Karpas-422 (cell line): ENCODE measurements at regions not wholly inside any gene's neighbourhood (a gene's known extent, or its start where the extent isn't known, plus 50 kb on each side); places are given as distances from the start of the nearest gene placed in this dataset.

Experiments
- DNase-seq: peaks from one replicate; pipeline ENCODE4 v3.0.0-alpha.2; 2015
- H2AFZ ChIP-seq: fragments of 200-600 bp; sonication (generic); 2 replicates; pipeline ENCODE4 v1.6.1; 2014; ENCODE audit warnings: antibody characterized with exemption, low read length, mixed read lengths
- H3K27ac ChIP-seq: fragments of 200-600 bp; sonication (generic); 2 replicates; pipeline ENCODE4 v1.5.1; 2014; ENCODE audit warnings: mild to moderate bottlenecking, low read length, moderate library complexity
- H3K27me3 ChIP-seq: fragments of 200-600 bp; sonication (generic); 2 replicates; pipeline ENCODE4 v1.6.1; 2014; ENCODE audit warnings: low read length, mixed read lengths
- H3K36me3 ChIP-seq: fragments of 200-600 bp; sonication (generic); 2 replicates; pipeline ENCODE4 v1.6.1; 2014; ENCODE audit warnings: low read length, mixed read lengths; ENCODE audit not compliant: insufficient read depth
- H3K4me1 ChIP-seq: fragments of 200-600 bp; sonication (generic); 2 replicates; pipeline ENCODE4 v1.6.1; 2014; ENCODE audit warnings: mild to moderate bottlenecking, low read length, mixed read lengths
- H3K4me2 ChIP-seq: fragments of 200-600 bp; sonication (generic); 2 replicates; pipeline ENCODE4 v1.6.1; 2014; ENCODE audit warnings: low read length, low read depth, mild to moderate bottlenecking; ENCODE audit not compliant: poor library complexity, severe bottlenecking
- H3K4me3 ChIP-seq: fragments of 200-600 bp; sonication (generic); 2 replicates; pipeline ENCODE4 v1.5.1; 2014; ENCODE audit warnings: mild to moderate bottlenecking, antibody characterized with exemption, low read length, mixed read lengths
- H3K79me2 ChIP-seq: fragments of 200-600 bp; sonication (generic); 2 replicates; pipeline ENCODE4 v1.6.1; 2014; ENCODE audit warnings: mild to moderate bottlenecking, low read length, mixed read lengths
- H3K9ac ChIP-seq: fragments of 200-600 bp; sonication (generic); 2 replicates; pipeline ENCODE4 v1.6.0; 2014; ENCODE audit warnings: low read length
- H3K9me2 ChIP-seq: fragments of 200-600 bp; sonication (generic), shearing (Covaris generic); replicated peaks from 2 replicates; pipeline ENCODE4 v1.6.0; 2014; ENCODE audit warnings: mild to moderate bottlenecking, low read length, moderate library complexity; ENCODE audit not compliant: insufficient read depth
- H3K9me3 ChIP-seq: fragments of 300-700, 200-600 bp; sonication (generic); 2 replicates; pipeline ENCODE4 v1.6.1; 2014; ENCODE audit warnings: low read length, mixed read lengths
- H4K20me1 ChIP-seq: fragments of 200-600 bp; sonication (generic); 2 replicates; pipeline ENCODE4 v1.6.1; 2014; ENCODE audit warnings: mild to moderate bottlenecking, antibody characterized with exemption, low read length, low read depth; ENCODE audit not compliant: insufficient read depth

DNA sequence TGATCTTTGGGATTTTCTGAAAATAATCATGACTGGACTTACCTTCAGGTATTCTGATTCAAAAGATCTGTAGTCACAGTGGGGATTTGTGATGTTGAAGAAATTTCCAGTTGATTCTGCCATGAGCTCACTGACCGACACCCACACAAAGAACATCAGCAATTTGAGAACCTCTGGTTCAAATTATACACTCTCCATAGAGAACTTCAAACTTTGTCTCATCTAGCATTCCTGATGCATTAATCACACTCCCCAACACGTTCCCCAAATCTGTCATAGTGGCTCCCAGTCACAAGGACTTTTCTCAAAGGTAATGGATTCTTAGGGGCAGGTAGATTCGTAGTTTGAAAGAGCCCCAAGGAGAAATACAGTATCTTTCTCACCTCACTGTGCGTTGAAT lies 584.3 kb downstream of the FBXO15 start:
- H4K20me1 ChIP-seq = no peaks in the 10 kb centered on the region
- no peak overlapping the region for H3K4me3 ChIP-seq
- no peak overlapping the region for H3K9ac ChIP-seq
- no peaks in the 10 kb centered on the region for H3K27me3 ChIP-seq
- peaks cover 26% of the 10 kb centered on the region for H3K9me3 ChIP-seq
- H3K4me2 ChIP-seq = no peak overlapping the region
- no peaks in the 10 kb centered on the region for H3K36me3 ChIP-seq
- DNase-seq = no peak
- H3K4me1 ChIP-seq = no peaks in the 10 kb centered on the region
- no peaks in the 10 kb centered on the region for H3K9me2 ChIP-seq
- no peaks in the 10 kb centered on the region for H3K79me2 ChIP-seq
- H3K27ac ChIP-seq = no peak overlapping the region
- no peak overlapping the region for H2AFZ ChIP-seq

DNA sequence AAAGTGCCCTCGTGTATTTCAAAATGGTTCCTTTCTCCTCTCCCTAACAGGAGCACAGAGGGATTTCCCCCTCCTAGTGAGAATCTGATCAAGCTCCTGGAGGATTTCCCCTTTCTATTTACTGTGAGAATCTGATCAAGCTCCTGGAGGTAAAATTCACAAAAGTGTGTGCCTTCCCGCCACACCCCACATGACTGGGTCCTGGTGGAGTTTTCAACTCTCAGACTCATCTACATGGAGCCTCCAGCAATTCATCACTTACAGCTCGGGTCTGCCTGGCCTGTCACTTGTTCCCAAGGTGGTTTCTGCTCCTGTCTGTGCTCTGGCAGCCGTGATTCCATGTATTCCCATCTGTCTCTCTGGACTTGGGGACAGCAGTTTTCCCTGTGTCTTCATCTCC lies 590.7 kb downstream of the FBXO15 start:
- Histone ChIP-seq H3K27ac (no peak overlapping the region), H3K9ac (no peak overlapping the region), H3K9me2 (no peaks in the 10 kb centered on the region), H3K79me2 (no peaks in the 10 kb centered on the region), H3K4me2 (no peak overlapping the region), H4K20me1 (no peaks in the 10 kb centered on the region), H3K36me3 (no peaks in the 10 kb centered on the region), H2AFZ (no peak overlapping the region), H3K27me3 (no peaks in the 10 kb centered on the region), H3K4me3 (no peak overlapping the region), H3K4me1 (no peaks in the 10 kb centered on the region), H3K9me3 (peaks cover 36% of the 10 kb centered on the region)
- DNase-seq = no peak

DNA sequence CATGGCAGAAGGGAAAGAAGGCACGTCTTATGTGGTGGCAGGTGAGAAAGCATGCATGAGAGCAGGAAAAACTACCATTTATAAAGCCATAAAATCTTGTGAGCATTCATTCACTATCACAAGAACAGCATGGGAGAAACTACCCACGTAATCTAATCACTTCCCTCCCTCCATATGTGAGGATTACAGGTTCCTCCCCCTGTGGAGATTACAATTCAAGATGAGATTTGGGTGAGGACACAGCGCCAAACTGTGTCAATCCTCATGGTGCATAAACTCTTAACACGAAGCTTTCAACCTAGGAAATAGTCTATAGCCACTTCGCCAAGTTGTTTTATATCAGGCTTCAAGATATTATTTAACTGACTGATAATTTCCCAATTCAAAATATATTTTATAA lies 595.5 kb downstream of the FBXO15 start:
- no peaks in the 10 kb centered on the region for H3K27me3 ChIP-seq
- H3K79me2 ChIP-seq = no peaks in the 10 kb centered on the region
- peaks cover 38% of the 10 kb centered on the region for H3K9me3 ChIP-seq
- H3K4me1 ChIP-seq = no peaks in the 10 kb centered on the region
- H3K36me3 ChIP-seq = no peaks in the 10 kb centered on the region
- H3K27ac ChIP-seq = no peak overlapping the region
- H4K20me1 ChIP-seq = no peaks in the 10 kb centered on the region
- H3K9me2 ChIP-seq = no peaks in the 10 kb centered on the region
- no peak overlapping the region for H3K9ac ChIP-seq
- no peak overlapping the region for H3K4me3 ChIP-seq
- H2AFZ ChIP-seq = no peak overlapping the region
- DNase-seq = no peak
- no peak overlapping the region for H3K4me2 ChIP-seq

DNA sequence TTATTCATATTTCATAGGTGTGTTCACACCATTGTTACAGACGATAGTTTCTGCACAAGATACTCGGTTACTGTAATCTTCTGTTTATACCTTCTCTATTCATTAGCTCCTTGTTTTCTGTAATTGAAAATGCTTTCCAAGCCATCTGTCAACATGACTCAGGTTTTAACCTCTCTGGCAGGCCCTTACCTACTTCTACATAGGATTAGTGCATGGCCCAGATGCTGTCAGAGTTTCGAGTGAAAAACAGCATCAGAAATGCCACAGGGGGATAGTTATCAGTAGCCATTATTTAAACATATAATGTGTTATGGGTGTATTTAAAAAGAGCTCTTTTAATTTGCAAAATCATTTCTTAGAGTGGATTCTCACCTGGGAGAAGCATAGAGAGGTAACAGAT lies 596.4 kb downstream of the FBXO15 start:
- Histone ChIP-seq H2AFZ (no peak overlapping the region), H3K9me3 (peaks cover 42% of the 10 kb centered on the region), H3K36me3 (no peaks in the 10 kb centered on the region), H3K27me3 (no peaks in the 10 kb centered on the region), H3K9ac (no peak overlapping the region), H3K4me1 (no peaks in the 10 kb centered on the region), H4K20me1 (no peaks in the 10 kb centered on the region), H3K9me2 (no peaks in the 10 kb centered on the region), H3K4me3 (no peak overlapping the region), H3K79me2 (no peaks in the 10 kb centered on the region), H3K4me2 (no peak overlapping the region), H3K27ac (no peak overlapping the region)
- DNase-seq = no peak

DNA sequence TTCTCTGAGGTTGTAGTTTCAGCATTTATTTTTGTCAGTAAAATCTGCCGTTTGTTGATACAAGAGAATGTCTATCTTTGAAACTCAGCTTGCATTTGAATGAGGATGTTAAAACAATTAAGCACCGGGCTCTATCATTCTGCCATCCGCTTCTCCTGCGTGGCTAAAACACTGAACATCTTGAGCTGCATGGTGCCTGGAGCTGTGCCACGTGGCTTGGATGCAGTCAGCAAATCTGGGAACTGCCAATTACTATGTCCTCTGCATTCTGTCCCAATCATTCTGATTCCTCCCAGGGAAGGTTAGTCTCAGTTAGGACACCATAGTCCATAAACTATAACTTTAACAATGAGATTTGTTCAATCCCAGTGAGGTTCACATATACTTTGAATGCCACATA lies 598.4 kb downstream of the FBXO15 start:
- Histone ChIP-seq H2AFZ (no peak overlapping the region), H3K4me2 (no peak overlapping the region), H3K4me1 (no peaks in the 10 kb centered on the region), H3K9me2 (no peaks in the 10 kb centered on the region), H3K9ac (no peak overlapping the region), H3K36me3 (no peaks in the 10 kb centered on the region), H4K20me1 (no peaks in the 10 kb centered on the region), H3K27me3 (no peaks in the 10 kb centered on the region), H3K9me3 (peaks cover 48% of the 10 kb centered on the region), H3K4me3 (no peak overlapping the region), H3K79me2 (no peaks in the 10 kb centered on the region), H3K27ac (no peak overlapping the region)
- DNase-seq = no peak

DNA sequence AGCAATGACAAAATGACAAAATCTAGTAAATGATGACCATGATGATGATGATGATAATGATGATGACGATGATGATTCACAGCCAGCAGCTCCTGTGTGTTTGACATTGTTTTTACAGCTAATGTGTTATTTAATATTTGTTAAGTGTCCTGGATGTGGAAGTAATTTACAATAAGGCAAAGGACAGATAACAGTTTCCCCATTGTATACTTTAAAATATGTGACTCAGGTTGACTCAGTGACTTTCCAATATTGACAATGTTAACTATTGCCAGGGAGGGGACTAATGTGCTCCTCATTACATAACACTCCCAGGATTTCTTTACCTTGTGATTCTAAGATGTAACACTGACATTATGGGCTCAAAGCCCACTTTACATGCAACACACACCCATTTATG lies 602.2 kb downstream of the FBXO15 start:
- Histone ChIP-seq H3K27ac (no peak overlapping the region), H4K20me1 (no peaks in the 10 kb centered on the region), H3K9ac (no peak overlapping the region), H3K9me3 (peaks cover 38% of the 10 kb centered on the region), H3K4me2 (no peak overlapping the region), H3K27me3 (no peaks in the 10 kb centered on the region), H2AFZ (no peak overlapping the region), H3K79me2 (no peaks in the 10 kb centered on the region), H3K4me1 (no peaks in the 10 kb centered on the region), H3K4me3 (no peak overlapping the region), H3K9me2 (no peaks in the 10 kb centered on the region), H3K36me3 (no peaks in the 10 kb centered on the region)
- no peak for DNase-seq

DNA sequence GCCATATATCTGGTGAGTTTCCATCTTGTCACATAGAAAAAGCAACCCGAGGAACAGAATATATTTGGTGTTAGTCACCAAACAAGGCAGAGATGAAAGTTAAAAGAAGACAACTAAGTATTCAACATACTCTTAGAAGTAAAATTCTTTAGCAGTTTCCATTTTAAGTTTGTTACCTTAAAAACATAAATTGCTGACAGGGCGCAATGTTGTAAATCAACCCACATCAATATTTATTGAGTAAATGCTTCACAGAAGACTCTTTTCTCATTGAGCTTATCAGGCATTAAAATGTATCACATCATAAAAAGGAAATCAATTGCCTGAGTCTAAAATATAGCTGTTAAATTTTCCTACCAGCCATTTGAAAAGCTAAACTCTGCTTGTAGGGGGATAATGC lies 603.0 kb downstream of the FBXO15 start:
- Histone ChIP-seq H3K4me3 (no peak overlapping the region), H3K36me3 (no peaks in the 10 kb centered on the region), H3K9me2 (no peaks in the 10 kb centered on the region), H3K27ac (no peak overlapping the region), H4K20me1 (no peaks in the 10 kb centered on the region), H3K9me3 (peaks cover 33% of the 10 kb centered on the region), H3K79me2 (no peaks in the 10 kb centered on the region), H3K9ac (no peak overlapping the region), H3K4me2 (no peak overlapping the region), H3K27me3 (no peaks in the 10 kb centered on the region), H2AFZ (no peak overlapping the region), H3K4me1 (no peaks in the 10 kb centered on the region)
- no peak for DNase-seq

DNA sequence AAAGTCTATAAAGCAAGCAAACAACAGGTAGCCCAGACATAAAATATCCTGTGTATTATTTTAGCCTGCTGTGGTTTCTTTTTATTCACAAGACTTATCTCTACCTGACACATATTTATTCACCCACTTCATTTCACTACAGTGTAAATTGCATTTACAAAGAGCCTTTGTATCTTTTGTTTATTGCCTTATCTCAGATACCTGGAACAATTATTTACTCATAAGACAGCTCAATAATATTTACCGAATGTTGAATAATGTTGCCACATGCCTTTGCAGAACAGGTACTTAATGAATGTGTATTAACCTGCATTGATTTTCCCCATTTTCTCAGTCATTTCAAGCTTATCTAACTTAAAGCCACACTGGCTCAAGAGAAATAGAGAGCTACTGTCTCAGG lies 603.6 kb downstream of the FBXO15 start:
- Histone ChIP-seq H3K9me3 (peaks cover 29% of the 10 kb centered on the region), H3K4me1 (no peaks in the 10 kb centered on the region), H3K9ac (no peak overlapping the region), H3K4me3 (no peak overlapping the region), H2AFZ (no peak overlapping the region), H3K36me3 (no peaks in the 10 kb centered on the region), H3K27ac (no peak overlapping the region), H3K79me2 (no peaks in the 10 kb centered on the region), H3K9me2 (no peaks in the 10 kb centered on the region; the same call in 1 of the 2 replicates), H3K4me2 (no peak overlapping the region), H4K20me1 (no peaks in the 10 kb centered on the region), H3K27me3 (no peaks in the 10 kb centered on the region)
- no peak for DNase-seq

DNA sequence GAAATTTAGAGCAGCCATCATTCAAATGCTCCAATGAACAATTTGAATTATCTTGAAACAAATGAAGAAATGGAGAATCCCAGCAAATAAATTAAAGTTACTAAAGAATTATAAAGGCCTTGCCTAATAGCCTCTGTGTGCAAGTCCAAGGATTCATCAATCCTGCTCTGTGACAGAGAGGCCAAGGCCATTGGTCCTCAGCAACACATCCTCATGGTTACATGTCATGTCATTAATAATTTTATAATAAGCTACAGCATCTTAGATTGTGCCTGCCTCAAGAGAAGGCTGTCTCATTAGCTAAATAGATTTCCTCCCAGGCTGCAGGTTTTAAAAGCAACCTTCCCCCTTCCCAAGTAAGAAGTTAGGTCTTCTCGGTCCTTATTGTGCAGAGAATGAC lies 611.6 kb downstream of the FBXO15 start:
- DNase-seq = no peak
- Histone ChIP-seq H3K79me2 (no peaks in the 10 kb centered on the region), H3K4me2 (no peak overlapping the region), H2AFZ (no peak overlapping the region), H3K36me3 (no peaks in the 10 kb centered on the region), H3K4me1 (no peaks in the 10 kb centered on the region), H3K9me2 (no peaks in the 10 kb centered on the region; the same call in 1 of the 2 replicates), H3K27me3 (no peaks in the 10 kb centered on the region), H3K9ac (no peak overlapping the region), H4K20me1 (no peaks in the 10 kb centered on the region), H3K4me3 (no peak overlapping the region), H3K27ac (no peak overlapping the region), H3K9me3 (peaks cover 21% of the 10 kb centered on the region)
